Panc1 (cell line): ENCODE measurements at regions not wholly inside any gene's neighbourhood (a gene's known extent, or its start where the extent isn't known, plus 50 kb on each side); places are given as distances from the start of the nearest gene placed in this dataset.

Source experiments
- TCF7L2 ChIP-seq: IDR thresholded peaks from 2 replicates; pipeline ENCODE4 v1.6.1; 2011; ENCODE audit warnings: mild to moderate bottlenecking, low read depth, low read length, inconsistent platforms
- TF ChIP-seq, protein P1 (sequence below): fragments of 450-650 bp; IDR thresholded peaks from 2 replicates; pipeline ENCODE4 v1.5.1; 2017; ENCODE audit warnings: mild to moderate bottlenecking

DNA sequence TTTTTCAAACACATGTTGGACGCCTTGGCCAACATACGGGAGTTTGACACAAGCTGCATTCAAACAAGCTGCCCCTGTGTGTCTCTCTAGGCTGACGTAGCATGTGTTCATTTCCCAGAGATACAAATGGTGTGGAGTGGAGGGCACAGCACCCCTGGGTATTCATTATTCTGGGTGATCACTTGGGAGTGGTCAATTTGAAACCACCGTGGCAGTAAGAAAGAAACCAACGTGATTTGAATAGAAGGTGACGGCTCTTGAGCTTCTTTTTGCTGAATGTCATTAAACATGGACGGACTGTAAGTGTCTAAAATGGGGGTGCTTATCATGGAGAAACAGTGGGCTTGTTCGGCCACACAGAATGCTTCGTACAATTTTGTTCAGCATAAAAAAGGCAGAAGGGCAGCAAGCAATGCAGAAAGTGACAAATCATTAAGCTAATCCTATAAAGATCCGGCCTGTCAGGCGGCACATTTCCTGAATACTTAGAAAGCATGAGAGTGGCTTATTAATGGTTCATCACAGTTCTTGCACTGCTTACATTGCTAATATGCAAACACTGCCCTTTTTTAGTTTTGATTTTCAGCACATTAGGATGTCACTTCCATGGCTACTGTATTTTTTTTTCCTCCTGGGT lies 1261.9 kb upstream of the CITED2 start:
- TF ChIP-seq, protein P1, sequence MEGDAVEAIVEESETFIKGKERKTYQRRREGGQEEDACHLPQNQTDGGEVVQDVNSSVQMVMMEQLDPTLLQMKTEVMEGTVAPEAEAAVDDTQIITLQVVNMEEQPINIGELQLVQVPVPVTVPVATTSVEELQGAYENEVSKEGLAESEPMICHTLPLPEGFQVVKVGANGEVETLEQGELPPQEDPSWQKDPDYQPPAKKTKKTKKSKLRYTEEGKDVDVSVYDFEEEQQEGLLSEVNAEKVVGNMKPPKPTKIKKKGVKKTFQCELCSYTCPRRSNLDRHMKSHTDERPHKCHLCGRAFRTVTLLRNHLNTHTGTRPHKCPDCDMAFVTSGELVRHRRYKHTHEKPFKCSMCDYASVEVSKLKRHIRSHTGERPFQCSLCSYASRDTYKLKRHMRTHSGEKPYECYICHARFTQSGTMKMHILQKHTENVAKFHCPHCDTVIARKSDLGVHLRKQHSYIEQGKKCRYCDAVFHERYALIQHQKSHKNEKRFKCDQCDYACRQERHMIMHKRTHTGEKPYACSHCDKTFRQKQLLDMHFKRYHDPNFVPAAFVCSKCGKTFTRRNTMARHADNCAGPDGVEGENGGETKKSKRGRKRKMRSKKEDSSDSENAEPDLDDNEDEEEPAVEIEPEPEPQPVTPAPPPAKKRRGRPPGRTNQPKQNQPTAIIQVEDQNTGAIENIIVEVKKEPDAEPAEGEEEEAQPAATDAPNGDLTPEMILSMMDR = no peak
- no peak for TF ChIP-seq TCF7L2
